GM18517 (cell line): ENCODE measurements at regions not wholly inside any gene's neighbourhood (a gene's known extent, or its start where the extent isn't known, plus 50 kb on each side); places are given as distances from the start of the nearest gene placed in this dataset.
"Not testable (repeated sequence)": the region's sequence is repeated elsewhere in the genome, so short reads cannot be mapped to it uniquely, and the experiment has no call there.

Experiments used
- ATAC-seq: cut with Tn5 transposase; IDR thresholded peaks from one replicate; pipeline ENCODE4 v1.9.1; 2021; ENCODE audit warnings: mild to moderate bottlenecking, moderate library complexity; ENCODE audit not compliant: unreplicated experiment

GRCh38 chr1:87979079-87979478, 650.4 kb downstream of the LMO4 start:
- ATAC-seq, result no peak

DNA sequence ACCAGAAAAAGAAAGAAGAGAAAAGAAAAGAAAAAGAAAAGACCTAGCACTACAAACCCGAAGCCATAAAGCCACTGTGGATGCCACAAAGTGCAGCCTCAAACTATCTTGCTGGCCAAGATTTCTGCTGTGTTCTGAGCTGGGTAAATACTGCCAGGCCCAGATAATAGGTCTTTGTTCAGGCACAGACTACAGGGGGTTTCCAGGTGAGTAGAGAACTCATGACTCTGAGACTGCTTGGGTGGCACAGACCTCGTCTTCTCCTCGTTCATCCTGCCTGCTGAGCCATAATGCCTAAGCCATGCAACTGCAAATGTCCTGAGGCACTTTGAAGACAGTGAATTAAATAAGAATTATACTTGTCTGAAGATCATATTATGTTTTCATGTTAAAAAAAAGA, 651.8 kb downstream of the LMO4 start:
- no peak for ATAC-seq

DNA sequence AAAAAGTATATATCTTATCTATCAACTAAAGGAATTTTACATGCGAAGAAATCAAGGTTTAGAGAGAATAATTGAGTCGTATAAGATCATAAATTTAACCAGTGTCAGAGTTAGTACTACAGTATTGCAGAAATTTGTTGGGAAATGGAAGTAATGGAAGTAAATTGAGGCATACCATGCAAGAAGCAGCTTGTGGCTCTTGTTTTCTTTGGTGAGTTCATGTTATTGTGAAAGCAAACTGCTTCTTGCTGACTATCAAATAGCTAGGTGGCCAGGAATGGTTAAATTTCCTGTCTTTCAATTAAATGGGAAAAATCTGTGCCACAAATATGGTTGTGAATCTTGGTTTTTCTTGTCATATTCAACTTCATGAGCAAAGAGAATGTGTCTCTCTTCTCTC, 652.7 kb downstream of the LMO4 start:
- no peak for ATAC-seq

DNA sequence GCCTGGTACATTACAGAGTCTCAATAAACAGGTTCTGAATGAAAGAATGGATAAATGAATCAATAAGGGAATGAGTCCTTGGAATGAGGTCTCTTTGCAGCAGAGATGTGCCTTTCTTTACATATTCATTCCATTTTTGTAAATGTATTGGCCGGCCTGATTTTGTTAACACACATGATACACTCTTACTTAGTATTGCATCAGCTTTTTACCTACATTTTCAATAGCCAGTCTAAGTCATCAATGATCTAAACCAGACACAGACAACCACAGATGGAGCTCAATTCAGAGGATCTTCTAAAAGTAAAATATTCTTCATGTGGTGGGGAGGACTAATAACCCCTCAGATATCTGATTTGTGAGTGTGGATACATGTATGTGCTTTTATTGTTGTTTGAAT, 653.1 kb downstream of the LMO4 start:
- ATAC-seq, result no peak

- no peak for ATAC-seq
Observed at GRCh38 chr1:87983841-87984240, 655.2 kb downstream of the LMO4 start.

- ATAC-seq, result no peak
Observed at GRCh38 chr1:87985071-87985470, 656.4 kb downstream of the LMO4 start.

- no peak for ATAC-seq
Observed at GRCh38 chr1:87986130-87986866, 657.6 kb downstream of the LMO4 start.

- ATAC-seq, result no peak
Observed at GRCh38 chr1:87989346-87989745, 660.7 kb downstream of the LMO4 start.

- ATAC-seq, result not testable (repeated sequence)
Observed at GRCh38 chr1:87992536-87992935, 663.9 kb downstream of the LMO4 start.

DNA sequence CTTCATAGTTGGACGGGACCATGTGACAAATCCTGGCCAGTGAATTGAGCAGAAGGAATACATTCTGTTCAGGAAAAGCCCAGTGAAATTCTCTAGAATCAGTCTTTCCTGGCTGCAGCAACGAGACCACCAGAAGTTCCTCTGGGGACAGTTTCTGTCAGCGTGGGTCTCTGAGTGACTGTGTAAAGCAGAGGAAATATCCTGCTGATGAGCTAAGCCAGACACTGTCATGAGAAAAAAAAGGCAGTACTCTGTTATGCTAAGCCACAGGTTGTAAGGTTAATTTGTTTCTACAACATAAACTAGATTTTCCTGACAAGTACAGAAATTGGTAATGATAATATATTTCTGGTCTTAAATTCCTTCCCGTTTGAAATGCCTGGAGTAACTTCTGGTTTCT, 664.4 kb downstream of the LMO4 start:
- no peak for ATAC-seq

DNA sequence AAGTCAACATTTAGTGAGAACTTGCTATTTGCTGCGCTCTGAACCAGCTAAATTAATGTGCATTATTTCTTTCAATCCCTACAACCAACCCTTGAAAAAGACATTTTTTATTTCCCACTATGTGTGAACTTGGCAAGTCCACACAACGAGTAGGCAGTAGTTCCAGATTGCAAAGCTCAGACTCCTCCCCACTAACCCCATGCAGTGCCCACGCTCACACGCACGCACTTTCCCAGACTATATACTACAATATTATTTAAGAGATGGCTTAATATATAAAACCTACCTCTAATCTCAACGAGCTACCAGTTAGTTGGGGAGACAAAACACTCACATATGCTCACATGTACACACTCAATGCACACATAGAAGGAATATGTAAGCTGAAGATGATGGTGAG, 671.2 kb downstream of the LMO4 start:
- ATAC-seq, result no peak

DNA sequence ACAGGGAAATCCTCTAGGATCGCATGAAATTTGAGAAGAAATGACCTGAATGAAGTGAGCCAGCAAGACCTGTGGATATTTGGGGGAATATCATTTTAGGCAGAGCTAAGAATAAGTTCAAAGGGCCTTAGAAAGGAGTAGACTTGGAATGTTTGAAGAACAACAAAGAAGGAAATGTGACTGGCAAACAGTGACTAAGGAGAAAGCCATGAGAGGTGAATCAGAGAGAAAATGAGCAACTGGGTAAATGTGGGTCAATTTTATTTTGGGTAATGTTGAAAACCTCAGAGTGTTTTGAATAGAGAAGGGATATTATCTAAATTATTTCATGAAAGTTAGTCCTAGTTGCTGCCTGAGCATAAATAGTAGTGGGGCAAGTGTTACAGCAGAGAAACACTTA, 672.8 kb downstream of the LMO4 start:
- no peak for ATAC-seq

DNA sequence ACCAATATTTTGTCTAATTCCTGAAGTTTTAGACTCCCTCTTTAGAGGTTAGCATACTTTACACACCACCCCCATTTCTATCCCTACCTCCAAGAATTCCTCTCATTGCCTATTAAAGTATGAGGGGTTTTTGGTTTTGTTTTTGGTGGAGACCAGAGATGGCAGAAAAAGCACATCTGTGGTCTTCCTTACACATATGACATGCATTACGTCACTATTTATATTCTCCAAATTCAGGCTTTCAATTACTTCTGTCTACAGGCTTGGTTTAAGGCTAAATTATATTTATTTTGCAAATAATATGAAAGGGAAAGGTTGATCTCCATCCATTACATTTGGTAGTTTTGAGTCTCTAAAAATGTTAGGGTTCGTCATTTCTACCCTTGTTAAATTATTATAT, 674.6 kb downstream of the LMO4 start:
- ATAC-seq, result no peak

GRCh38 chr1:88009916-88010315, 674.2 kb upstream of the PKN2 start:
- no peak for ATAC-seq

GRCh38 chr1:88013485-88013884, 670.6 kb upstream of the PKN2 start:
- no peak for ATAC-seq

- no peak for ATAC-seq
Observed at GRCh38 chr1:88014131-88014530, 669.9 kb upstream of the PKN2 start.

- ATAC-seq, result no peak
Observed at GRCh38 chr1:88016947-88017346, 667.1 kb upstream of the PKN2 start.

DNA sequence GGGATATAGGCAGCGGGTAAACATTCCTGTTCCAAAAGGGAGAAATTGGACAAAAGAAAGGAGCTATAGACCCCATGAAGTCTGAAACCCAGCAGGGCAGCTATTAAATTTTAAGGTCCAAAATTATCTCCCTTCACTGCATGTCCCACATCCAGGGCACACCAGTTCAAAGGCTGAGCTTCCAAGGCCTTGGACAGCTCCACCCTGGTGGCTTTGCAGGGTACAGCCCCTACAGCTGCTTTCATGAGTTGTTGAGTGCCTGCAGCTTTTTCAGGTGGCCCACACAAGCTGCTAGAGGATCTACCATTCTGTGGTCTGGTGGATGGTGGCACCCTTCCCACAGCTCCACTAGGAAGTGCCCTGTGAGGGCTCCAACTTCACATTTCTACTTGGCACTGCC, 662.5 kb upstream of the PKN2 start:
- ATAC-seq, result no peak

DNA sequence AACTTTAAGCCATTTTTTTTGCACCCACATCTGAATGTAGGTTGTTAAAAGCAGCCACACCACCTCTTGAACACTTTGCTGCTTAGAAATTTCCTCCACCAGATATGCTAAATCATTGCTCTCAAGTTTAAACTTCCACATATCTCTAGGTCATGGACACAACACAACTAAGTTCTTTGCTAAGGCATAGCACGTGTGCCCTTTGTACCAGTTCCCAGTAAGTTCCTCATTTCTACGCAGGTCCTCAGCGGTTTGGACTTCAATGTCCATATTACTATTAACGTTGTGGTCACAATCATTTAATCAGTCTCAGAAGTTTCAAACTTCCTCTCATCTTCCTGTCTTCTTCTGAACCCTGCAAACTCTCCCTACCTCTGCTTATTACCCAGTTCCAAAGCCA, 661.6 kb upstream of the PKN2 start:
- no peak for ATAC-seq

GRCh38 chr1:88029142-88029541, 654.9 kb upstream of the PKN2 start:
- ATAC-seq, result no peak

DNA sequence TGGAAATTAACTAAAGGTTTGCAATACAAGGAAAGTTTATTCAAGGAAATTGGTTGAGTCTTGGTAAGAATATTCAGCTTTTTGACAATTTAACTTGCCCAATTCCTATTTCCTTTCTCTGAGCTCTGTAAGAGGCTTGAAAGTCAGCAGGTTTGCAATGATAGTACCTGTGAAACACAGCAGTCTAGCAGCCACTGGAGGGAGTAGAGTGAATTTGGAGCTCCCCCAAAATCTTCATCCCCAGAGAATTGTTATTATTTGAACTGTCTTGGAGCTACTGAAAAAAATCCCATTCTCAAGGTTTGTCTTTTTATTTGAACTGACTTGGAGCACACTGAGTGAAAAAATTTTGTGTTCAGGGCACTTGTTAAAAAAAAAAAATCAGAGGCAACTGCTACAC, 654.2 kb upstream of the PKN2 start:
- no peak for ATAC-seq

GRCh38 chr1:88035578-88035977, 648.5 kb upstream of the PKN2 start:
- no peak for ATAC-seq

DNA sequence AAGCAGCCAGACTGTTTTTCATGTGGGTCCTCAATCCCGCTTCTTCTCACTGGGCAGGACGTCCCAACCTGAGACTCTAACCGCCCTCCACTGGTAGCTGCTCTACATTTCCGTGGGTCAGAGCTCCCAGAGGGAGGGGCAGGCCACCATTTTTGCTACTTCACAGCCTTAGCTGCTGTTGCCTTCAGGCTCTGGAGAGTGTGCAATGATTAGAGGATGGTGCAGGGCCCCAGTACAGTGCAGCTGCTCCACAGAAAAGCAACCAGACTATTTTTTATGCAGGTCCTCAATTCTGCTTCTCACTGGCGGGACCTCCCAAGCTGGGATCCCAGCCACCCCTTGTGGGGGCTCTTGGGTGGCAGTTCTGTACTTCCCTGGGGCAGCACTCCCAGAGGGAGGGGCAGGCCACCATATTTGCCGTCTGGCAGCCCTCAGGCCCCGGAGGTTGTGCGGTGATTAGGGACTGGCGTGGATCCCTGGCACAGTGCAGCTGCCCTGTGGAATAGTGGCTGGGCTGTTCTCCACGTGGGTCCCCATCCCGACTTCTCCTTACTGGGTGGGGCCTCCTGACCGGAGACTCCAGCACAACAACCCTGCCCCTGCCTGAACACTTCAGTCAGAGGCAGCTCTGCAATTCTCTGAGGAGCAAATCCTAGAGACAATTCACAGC, 647.6 kb upstream of the PKN2 start:
- no peak for ATAC-seq
